ENCODE measurements at regions not wholly inside any gene's neighbourhood (a gene's known extent, or its start where the extent isn't known, plus 50 kb on each side); places are given as distances from the start of the nearest gene placed in this dataset.

DNA sequence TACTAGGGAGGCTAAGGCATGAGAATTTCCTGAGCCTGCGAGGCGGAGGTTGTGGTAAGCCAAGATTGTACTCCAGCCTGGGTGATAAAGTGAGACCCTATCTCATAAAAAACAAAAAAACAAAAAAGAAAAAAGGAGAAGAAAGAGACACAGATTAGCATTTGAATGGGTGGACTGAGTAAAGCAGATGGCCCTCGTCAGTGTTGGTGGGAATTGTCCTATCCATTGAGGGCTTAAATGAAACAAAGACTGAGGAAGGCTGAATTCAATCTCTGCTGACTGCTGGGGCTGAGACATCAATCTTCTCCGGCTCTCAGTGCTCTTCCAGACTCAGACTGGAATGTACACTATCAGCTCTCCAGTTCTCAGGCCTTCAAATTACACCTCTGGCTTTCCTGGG, 136.8 kb downstream of the SLC7A11 start:
- no peak for TF ChIP-seq SRF (IDR thresholded peaks at IDR 0.05; ENCODE audit: low read depth in 2 of 2, low read length in 2 of 2)
- no peak for TF ChIP-seq POLR2AphosphoS2 (IDR thresholded peaks at IDR 0.05; ENCODE audit: low read depth, low read length)
- no peak for TF ChIP-seq CTCF (IDR thresholded peaks at IDR 0.05 in 2 of 3, conservative IDR thresholded peaks at IDR 0.05 in 1 of 3; ENCODE audit: control insufficient read depth in 2 of 3, extremely low read depth in 1 of 3, insufficient read depth in 1 of 3, low read depth in 3 of 3, low read length in 3 of 3)
- no peak for TF ChIP-seq POLR2AphosphoS5 (IDR thresholded peaks at IDR 0.05; ENCODE audit: low read length)

Data from GM12878 (cell line).